Body of pancreas (tissue), 4 donors: ENCODE measurements at regions not wholly inside any gene's neighbourhood (a gene's known extent, or its start where the extent isn't known, plus 50 kb on each side); places are given as distances from the start of the nearest gene placed in this dataset.

Experiments
- ATAC-seq: fragments of 150-250 bp; one replicate; pipeline ENCODE4 v1.9.1; 2016
- DNase-seq, 4 donors: peaks; one replicate each; pipeline ENCODE4 v3.0.0-alpha.2; 2019
- H3K27ac ChIP-seq, 4 donors: fragments of 200-600 bp; sonication (generic); 1 replicate in 3 of 4; 2 replicates in 1 of 4; pipeline versions ENCODE4 v1.5.1 to v1.6.1; 2016 to 2019; ENCODE audit warnings: mild to moderate bottlenecking in 1 of 4, mixed read lengths in 1 of 4, moderate library complexity in 1 of 4
- H3K27me3 ChIP-seq, 2 donors: fragments of 200-600 bp; sonication (generic); one replicate each; pipeline ENCODE4 v1.6.0; 2016; ENCODE audit warnings: mild to moderate bottlenecking in 1 of 2
- H3K36me3 ChIP-seq, 2 donors: fragments of 200-600 bp; sonication (generic); replicated peaks in 1 of 2; 2 replicates each; pipeline ENCODE4 v1.5.1; 2016; ENCODE audit warnings: low read depth in 2 of 2; ENCODE audit not compliant: insufficient read depth in 1 of 2
- H3K4me1 ChIP-seq: fragments of 200-600 bp; sonication (generic); one replicate; pipeline ENCODE4 v1.6.0; 2016
- H3K4me3 ChIP-seq, 2 donors: fragments of 200-600 bp; sonication (generic); 1 replicate in 1 of 2; 2 replicates in 1 of 2; pipeline ENCODE4 v1.5.1; 2016 to 2019
- H3K9me3 ChIP-seq, 3 donors: fragments of 200-600 bp; sonication (generic); 1 replicate in 2 of 3; 2 replicates in 1 of 3; pipeline ENCODE4 v1.5.1; 2016
- POLR2A ChIP-seq, 3 donors: fragments of 450-650 bp; IDR thresholded peaks; one replicate each; pipeline ENCODE4 v1.6.1; 2016; ENCODE audit warnings: antibody characterized with exemption in 3 of 3, mild to moderate bottlenecking in 2 of 3
- WGBS, 2 donors: methylation state at CpG; one replicate each; pipeline ENCODE4 v1.1.5; 2017; 5-methylcytosine and 5-hydroxymethylcytosine counted together
- intact Hi-C: fragments of 100-400 bp; cut with DNase I; formaldehyde crosslinking; loops from one replicate; pipeline ENCODE4 v1.15.1; 2023
- TF ChIP-seq, protein P1 (sequence below), 7 experiments: fragments of 450-650 bp in 4 of 7; fragments of 200-600 bp in 3 of 7; sonication (generic) in 3 of 7; IDR thresholded peaks; one replicate each; pipeline ENCODE4 v1.5.1; 2016 to 2019; ENCODE audit warnings: antibody characterized with exemption in 7 of 7

DNA sequence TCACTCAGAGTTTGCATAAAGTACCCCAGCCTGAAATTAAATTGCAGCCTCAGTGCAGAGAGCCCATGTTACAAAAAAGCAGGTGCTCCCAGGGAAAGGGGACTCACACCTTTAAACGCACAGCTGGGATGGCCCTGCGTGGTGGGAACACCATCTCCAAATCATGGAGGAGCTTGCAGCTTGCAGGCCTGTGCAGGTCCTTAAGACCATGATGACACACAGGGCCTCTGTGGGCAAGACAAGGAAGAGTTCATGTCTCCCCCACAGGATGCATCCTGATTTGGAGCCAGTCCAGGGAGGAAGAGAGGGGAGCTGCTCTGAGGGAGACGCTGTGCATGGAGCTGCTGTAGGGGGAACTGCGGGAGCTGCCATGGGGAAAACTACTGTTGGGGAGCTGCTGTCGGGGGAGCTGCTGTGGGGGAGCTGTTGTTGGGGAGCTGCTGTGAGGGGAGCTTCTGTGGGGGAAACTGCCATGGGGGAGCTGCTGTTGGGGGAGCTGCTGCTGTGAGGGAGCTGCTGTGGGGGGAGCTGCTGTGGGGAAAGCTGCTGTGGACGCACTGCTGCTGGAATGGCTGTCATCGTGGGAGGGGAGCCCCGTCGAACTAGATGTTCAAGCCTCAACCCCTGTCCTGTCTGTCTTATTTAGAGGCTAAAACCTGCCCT lies 113.9 kb downstream of the MATN1 start:
- H3K27me3 ChIP-seq: no peaks in the 10 kb centered on the region
- H3K9me3 ChIP-seq: no peaks in the 10 kb centered on the region
- H3K4me1 ChIP-seq: no peaks in the 10 kb centered on the region
- 76 to 82% methylated on average over 8 to 9 of the region's 9 CpGs for WGBS, 2 donors
- no peaks in the 10 kb centered on the region for H3K36me3 ChIP-seq
- intact Hi-C loops: no loop called here
- TF ChIP-seq, protein P1, sequence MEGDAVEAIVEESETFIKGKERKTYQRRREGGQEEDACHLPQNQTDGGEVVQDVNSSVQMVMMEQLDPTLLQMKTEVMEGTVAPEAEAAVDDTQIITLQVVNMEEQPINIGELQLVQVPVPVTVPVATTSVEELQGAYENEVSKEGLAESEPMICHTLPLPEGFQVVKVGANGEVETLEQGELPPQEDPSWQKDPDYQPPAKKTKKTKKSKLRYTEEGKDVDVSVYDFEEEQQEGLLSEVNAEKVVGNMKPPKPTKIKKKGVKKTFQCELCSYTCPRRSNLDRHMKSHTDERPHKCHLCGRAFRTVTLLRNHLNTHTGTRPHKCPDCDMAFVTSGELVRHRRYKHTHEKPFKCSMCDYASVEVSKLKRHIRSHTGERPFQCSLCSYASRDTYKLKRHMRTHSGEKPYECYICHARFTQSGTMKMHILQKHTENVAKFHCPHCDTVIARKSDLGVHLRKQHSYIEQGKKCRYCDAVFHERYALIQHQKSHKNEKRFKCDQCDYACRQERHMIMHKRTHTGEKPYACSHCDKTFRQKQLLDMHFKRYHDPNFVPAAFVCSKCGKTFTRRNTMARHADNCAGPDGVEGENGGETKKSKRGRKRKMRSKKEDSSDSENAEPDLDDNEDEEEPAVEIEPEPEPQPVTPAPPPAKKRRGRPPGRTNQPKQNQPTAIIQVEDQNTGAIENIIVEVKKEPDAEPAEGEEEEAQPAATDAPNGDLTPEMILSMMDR (IDR thresholded peaks at IDR 0.05): no peak
- no peak for TF ChIP-seq POLR2A (IDR thresholded peaks at IDR 0.05)
- DNase-seq (no peak), ATAC-seq (no peak)
- H3K27ac ChIP-seq: no peak overlapping the region
- H3K4me3 ChIP-seq: no peak overlapping the region

DNA sequence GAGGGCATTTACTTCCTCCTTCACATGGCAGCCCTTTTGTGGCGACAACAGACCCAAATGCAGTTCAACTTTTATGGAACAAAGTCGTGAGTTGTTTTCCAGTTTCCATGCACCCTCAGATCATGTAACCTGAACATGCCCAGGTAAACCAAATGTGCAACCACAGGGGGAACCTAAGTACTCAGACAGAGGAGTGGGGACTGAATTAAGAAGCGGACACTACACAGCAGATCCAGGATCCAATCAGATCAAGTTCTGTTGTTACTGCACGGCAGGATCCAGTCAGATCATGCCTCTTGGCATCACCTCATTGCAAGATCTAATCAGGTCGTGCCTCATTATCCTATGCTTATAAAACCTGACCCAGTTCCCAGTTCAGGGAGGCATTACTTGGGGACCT lies 115.7 kb downstream of the MATN1 start:
- no peaks in the 10 kb centered on the region for H3K27me3 ChIP-seq
- DNase-seq: no peak
- H3K27ac ChIP-seq: no peak overlapping the region
- no peaks in the 10 kb centered on the region for H3K9me3 ChIP-seq
- WGBS, 2 donors: 66 to 80% methylated on average over 5 of the region's 5 CpGs
- ATAC-seq: no peak
- no peaks in the 10 kb centered on the region for H3K4me1 ChIP-seq
- no peak for TF ChIP-seq POLR2A (IDR thresholded peaks at IDR 0.05)
- TF ChIP-seq, protein P1 (IDR thresholded peaks at IDR 0.05): no peak
- H3K36me3 ChIP-seq: no peaks in the 10 kb centered on the region
- intact Hi-C loops: no loop called here
- no peak overlapping the region for H3K4me3 ChIP-seq

DNA sequence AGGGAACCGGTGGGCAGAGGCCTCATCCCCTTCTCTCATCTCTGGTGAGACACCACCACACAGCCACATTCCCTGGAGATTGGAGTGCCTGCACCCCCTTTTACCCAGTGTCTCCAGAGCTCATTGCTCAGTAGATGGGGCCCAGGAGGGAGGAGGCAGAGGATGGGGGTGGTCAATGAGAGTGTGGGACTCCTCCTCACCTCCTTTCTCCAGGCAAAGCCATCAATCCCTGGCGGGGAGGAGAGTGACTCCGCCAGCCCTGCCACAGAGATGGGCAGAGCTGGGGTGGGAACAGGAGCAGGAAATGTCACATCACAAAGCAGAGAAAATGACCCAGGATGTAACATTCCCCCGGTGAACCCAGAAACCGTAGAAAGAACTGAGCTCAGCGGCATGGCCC lies 117.2 kb downstream of the MATN1 start:
- no peak for ATAC-seq
- no peak for TF ChIP-seq POLR2A (IDR thresholded peaks at IDR 0.05)
- 48 to 58% methylated on average over 5 to 6 of the region's 6 CpGs for WGBS, 2 donors

DNA sequence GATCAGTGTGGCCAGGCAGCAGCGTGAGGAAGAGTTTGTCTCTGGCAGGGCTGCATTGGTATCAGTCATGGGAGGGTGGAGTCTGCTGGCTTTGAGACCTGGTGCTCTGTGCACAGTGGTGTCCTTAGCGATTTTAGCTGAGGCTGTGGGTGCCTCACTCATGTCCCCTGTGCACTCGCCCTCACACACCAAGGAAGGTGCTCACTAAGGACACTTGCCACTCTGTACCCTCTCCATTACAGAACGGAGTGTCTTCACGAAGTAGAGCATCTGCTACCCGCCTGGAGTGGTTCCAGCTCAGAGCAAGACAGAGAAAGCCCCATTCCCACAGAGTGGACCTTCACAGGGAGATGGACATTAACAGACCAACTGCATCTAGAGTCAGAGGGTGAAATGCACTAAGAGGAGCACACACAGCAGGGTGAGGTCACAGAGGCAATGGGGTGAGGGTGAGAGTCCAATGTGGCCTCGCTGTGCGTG lies 117.9 kb downstream of the MATN1 start:
- Histone ChIP-seq H3K4me1 (no peaks in the 10 kb centered on the region), H3K27me3 (no peaks in the 10 kb centered on the region), H3K9me3 (no peaks in the 10 kb centered on the region), H3K27ac (no peak overlapping the region), H3K36me3 (no peaks in the 10 kb centered on the region), H3K4me3 (no peak overlapping the region)
- ATAC-seq: no peak
- WGBS, 2 donors: 66 to 81% methylated on average over 8 of the region's 8 CpGs
- DNase-seq: no peak
- TF ChIP-seq, protein P1 (IDR thresholded peaks at IDR 0.05): no peak
- no peak for TF ChIP-seq POLR2A (IDR thresholded peaks at IDR 0.05)
- intact Hi-C loops: no loop called here

More for the DNA sequence above, 117.2 kb downstream of the MATN1 start:
- Histone ChIP-seq H3K4me1 (no peaks in the 10 kb centered on the region), H3K9me3 (no peaks in the 10 kb centered on the region), H3K27ac (no peak overlapping the region), H3K27me3 (no peaks in the 10 kb centered on the region), H3K36me3 (no peaks in the 10 kb centered on the region), H3K4me3 (no peak overlapping the region)
- no peak for DNase-seq
- intact Hi-C loops: no loop called here

DNA sequence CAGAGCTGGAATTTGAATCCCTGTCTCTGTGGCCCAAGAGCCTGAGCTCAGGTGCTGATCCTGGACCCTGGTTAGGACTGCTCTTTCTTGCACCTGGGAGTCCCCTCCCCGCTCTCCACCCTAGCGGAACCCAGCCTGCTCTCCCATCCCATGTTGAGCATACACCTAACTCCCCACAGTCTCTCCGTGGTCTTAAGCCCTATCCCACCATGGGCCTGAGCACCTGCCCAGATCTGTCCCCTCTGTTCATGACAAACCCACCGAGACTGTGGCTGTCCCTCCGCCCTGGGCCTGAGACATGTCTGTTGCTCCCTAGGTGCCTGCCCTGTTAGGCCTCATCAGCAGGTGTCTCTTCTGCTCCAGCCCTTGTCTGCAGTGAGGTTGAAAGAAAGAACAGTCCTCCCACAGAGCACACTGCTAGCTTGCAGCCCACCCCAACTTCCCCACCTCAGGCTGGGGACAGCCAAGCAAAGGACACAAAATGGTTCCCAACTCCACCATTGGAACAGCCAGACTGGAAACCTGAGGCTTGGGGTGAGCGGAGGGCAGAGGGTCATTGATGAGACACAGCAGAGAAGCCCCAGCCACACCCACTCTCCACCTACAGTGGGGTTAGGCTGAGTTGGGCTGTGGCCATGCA lies 118.5 kb downstream of the MATN1 start:
- no peak for ATAC-seq

More for the DNA sequence above, 118.5 kb downstream of the MATN1 start:
- intact Hi-C loops: no loop called here
- Histone ChIP-seq H3K9me3 (no peaks in the 10 kb centered on the region), H3K27me3 (no peaks in the 10 kb centered on the region), H3K4me3 (no peak overlapping the region), H3K4me1 (no peaks in the 10 kb centered on the region), H3K27ac (no peak overlapping the region), H3K36me3 (no peaks in the 10 kb centered on the region)
- TF ChIP-seq, protein P1 (IDR thresholded peaks at IDR 0.05): no peak
- no peak for DNase-seq
- 77 to 79% methylated on average over 6 of the region's 6 CpGs for WGBS, 2 donors
